Sigmoid colon (tissue), 6 donors: ENCODE measurements at regions not wholly inside any gene's neighbourhood (a gene's known extent, or its start where the extent isn't known, plus 50 kb on each side); places are given as distances from the start of the nearest gene placed in this dataset.
A peak's percentile ranks its signal among the peaks of the same experiment; 100 is the strongest.

ENCODE experiments used
- DNase-seq: peaks from one replicate; pipeline ENCODE4 v3.0.0-alpha.2; 2019
- H3K27ac ChIP-seq, 4 donors: fragments of 200-600 bp; sonication (generic); one replicate each; pipeline ENCODE4 v1.5.1; 2016 to 2019; ENCODE audit warnings: mild to moderate bottlenecking in 1 of 4
- H3K27me3 ChIP-seq, 3 donors: fragments of 200-600 bp; sonication (generic); one replicate each; pipeline ENCODE4 v1.5.1; 2019; ENCODE audit warnings: mild to moderate bottlenecking in 1 of 3
- H3K36me3 ChIP-seq, 4 donors: fragments of 200-600 bp; sonication (generic); one replicate each; pipeline ENCODE4 v1.5.1; 2016 to 2019
- H3K4me1 ChIP-seq, 4 donors: fragments of 200-600 bp; sonication (generic); one replicate each; pipeline ENCODE4 v1.5.1; 2017 to 2019
- H3K4me3 ChIP-seq, 4 donors: fragments of 200-600 bp; sonication (generic); one replicate each; pipeline ENCODE4 v1.5.1; 2017 to 2019; ENCODE audit warnings: mild to moderate bottlenecking in 2 of 4, moderate library complexity in 1 of 4
- H3K9me3 ChIP-seq, 4 donors: fragments of 200-600 bp in 3 of 4; sonication (generic) in 3 of 4; one replicate each; pipeline versions ENCODE4 v1.5.1 to v1.6.1; 2013 to 2019
- CTCF ChIP-seq, 4 experiments: fragments of 450-650 bp in 3 of 4; fragments of 200-600 bp in 1 of 4; IDR thresholded peaks; one replicate each; pipeline ENCODE4 v1.5.1; 2016 to 2019; ENCODE audit warnings: antibody characterized with exemption in 4 of 4, mild to moderate bottlenecking in 3 of 4, moderate library complexity in 2 of 4
- EP300 ChIP-seq, 4 donors: sonication (generic); formaldehyde crosslinking; IDR thresholded peaks; one replicate each; pipeline ENCODE4 v1.6.1; 2017; ENCODE audit warnings: antibody characterized with exemption in 4 of 4
- POLR2A ChIP-seq, 2 donors: fragments of 450-650 bp; IDR thresholded peaks; one replicate each; pipeline ENCODE4 v1.6.1; 2016; ENCODE audit warnings: antibody characterized with exemption in 2 of 2, mild to moderate bottlenecking in 2 of 2, moderate library complexity in 2 of 2
- POLR2AphosphoS5 ChIP-seq, 4 donors: sonication (generic); formaldehyde crosslinking; IDR thresholded peaks; one replicate each; pipeline ENCODE4 v1.6.1; 2017; ENCODE audit warnings: antibody characterized with exemption in 4 of 4
- WGBS, 2 donors: extraction: QIAGEN DNeasy Blood & Tissue Kit; methylation state at CpG; one replicate each; pipeline ENCODE4 v1.1.7; 2013; 5-methylcytosine and 5-hydroxymethylcytosine counted together
- intact Hi-C: fragments of 100-400 bp; cut with DNase I; formaldehyde crosslinking; loops from one replicate; pipeline ENCODE4 v1.15.1; 2023
- donor health status: healthy with polysubstance abuse.
- donor health status: healthy.

- no peaks in the 10 kb centered on the region for H3K36me3 ChIP-seq
- no peak overlapping the region for H3K4me3 ChIP-seq
- TF ChIP-seq CTCF (IDR thresholded peaks at IDR 0.05) (no peak), POLR2AphosphoS5 (IDR thresholded peaks at IDR 0.05) (no peak), POLR2A (IDR thresholded peaks at IDR 0.05) (no peak), EP300 (IDR thresholded peaks at IDR 0.05) (no peak)
- H3K9me3 ChIP-seq = no peaks in the 10 kb centered on the region
- intact Hi-C loops = no loop called here
- H3K4me1 ChIP-seq = peaks cover 0 to 44% (median 33%) of the 10 kb centered on the region in 4 donors
- H3K27me3 ChIP-seq = no peaks in the 10 kb centered on the region
- WGBS, 2 donors = 94 to 96% methylated on average over 2 of the region's 2 CpGs
- H3K27ac ChIP-seq = peak overlapping the region in 1 of 4 donors; percentile 12
- DNase-seq = no peak
These were observed 62.3 kb upstream of the MAP4K3 start for GRCh38 chr2:39499336-39499735.

- no peak for DNase-seq
- Histone ChIP-seq H3K4me3 (no peak overlapping the region), H3K4me1 (peaks cover 0 to 51% (median 41%) of the 10 kb centered on the region in 4 donors), H3K9me3 (no peaks in the 10 kb centered on the region), H3K36me3 (no peaks in the 10 kb centered on the region), H3K27ac (no peak overlapping the region), H3K27me3 (no peaks in the 10 kb centered on the region)
- intact Hi-C loops = no loop called here
- TF ChIP-seq EP300 (IDR thresholded peaks at IDR 0.05) (no peak), CTCF (IDR thresholded peaks at IDR 0.05) (no peak), POLR2AphosphoS5 (IDR thresholded peaks at IDR 0.05) (no peak), POLR2A (IDR thresholded peaks at IDR 0.05) (no peak)
- WGBS, 2 donors = 100% methylated on average over 1 of the region's 1 CpG
These were observed 64.3 kb upstream of the MAP4K3 start for GRCh38 chr2:39501412-39501811.

- Histone ChIP-seq H3K36me3 (no peaks in the 10 kb centered on the region), H3K4me1 (peaks cover 0 to 65% (median 56%) of the 10 kb centered on the region in 4 donors), H3K27me3 (no peaks in the 10 kb centered on the region), H3K27ac (peak overlapping the region in 2 of 4 donors; percentile 17 to 74), H3K4me3 (no peak overlapping the region), H3K9me3 (no peaks in the 10 kb centered on the region)
- intact Hi-C loops = no loop called here
- DNase-seq = no peak
- TF ChIP-seq POLR2A (IDR thresholded peaks at IDR 0.05) = no peak
- no peak for TF ChIP-seq CTCF (IDR thresholded peaks at IDR 0.05)
- no peak for TF ChIP-seq POLR2AphosphoS5 (IDR thresholded peaks at IDR 0.05)
- WGBS, 2 donors = 80 to 94% methylated on average over 2 of the region's 2 CpGs
These were observed 66.2 kb upstream of the MAP4K3 start for GRCh38 chr2:39503277-39503676.

- no peak for DNase-seq
- intact Hi-C loops = no loop called here
- 60 to 69% methylated on average over 5 of the region's 5 CpGs for WGBS, 2 donors
- peaks cover 0 to 73% (median 63%) of the 10 kb centered on the region in 4 donors for H3K4me1 ChIP-seq
- peak; percentile 59 to 73 (median 65) for TF ChIP-seq POLR2AphosphoS5 (IDR thresholded peaks at IDR 0.05)
- no peak for TF ChIP-seq POLR2A (IDR thresholded peaks at IDR 0.05)
- peak in 1 of 4 donors; percentile 7 for TF ChIP-seq EP300 (IDR thresholded peaks at IDR 0.05)
- no peak for TF ChIP-seq CTCF (IDR thresholded peaks at IDR 0.05)
- no peaks in the 10 kb centered on the region for H3K27me3 ChIP-seq
- H3K36me3 ChIP-seq = no peaks in the 10 kb centered on the region
- peak overlapping the region in 1 of 4 donors; percentile 13 for H3K4me3 ChIP-seq
- H3K27ac ChIP-seq = peak overlapping the region; percentile 66 to 83 (median 74)
- no peaks in the 10 kb centered on the region for H3K9me3 ChIP-seq
These were observed 67.8 kb upstream of the MAP4K3 start for GRCh38 chr2:39504790-39505335.

- intact Hi-C loops = no loop called here
- WGBS, 2 donors = 69 to 98% methylated on average over 2 of the region's 2 CpGs
- Histone ChIP-seq H3K9me3 (no peaks in the 10 kb centered on the region), H3K27me3 (no peaks in the 10 kb centered on the region), H3K27ac (peak overlapping the region in 3 of 4 donors; percentile 73 to 83 (median 74)), H3K4me1 (peaks cover 0 to 72% (median 64%) of the 10 kb centered on the region in 4 donors), H3K4me3 (no peak overlapping the region), H3K36me3 (no peaks in the 10 kb centered on the region)
- TF ChIP-seq CTCF (IDR thresholded peaks at IDR 0.05) = no peak
- no peak for TF ChIP-seq POLR2A (IDR thresholded peaks at IDR 0.05)
- no peak for TF ChIP-seq POLR2AphosphoS5 (IDR thresholded peaks at IDR 0.05)
- no peak for TF ChIP-seq EP300 (IDR thresholded peaks at IDR 0.05)
- no peak for DNase-seq
These were observed 69.1 kb upstream of the MAP4K3 start for GRCh38 chr2:39506215-39506614.
